ENCODE measurements at regions not wholly inside any gene's neighbourhood (a gene's known extent, or its start where the extent isn't known, plus 50 kb on each side); places are given as distances from the start of the nearest gene placed in this dataset.
"Not testable (repeated sequence)": the region's sequence is repeated elsewhere in the genome, so short reads cannot be mapped to it uniquely, and the experiment has no call there.

GRCh38 chr16:58855291-58855863 lies 121.3 kb upstream of the GOT2 start:
- in situ Hi-C loops (cut with HindIII; ENCODE audit: low sequenced_read_pairs), result no loop called here
- no peak overlapping the region for H3K4me3 ChIP-seq (ENCODE audit: low read depth, low read length)
- DNase-seq (ENCODE audit: low read depth), result no peak
- no peak for TF ChIP-seq CTCF (IDR thresholded peaks at IDR 0.05; ENCODE audit: low read depth, low read length, missing control alignments)

- H3K4me3 ChIP-seq (ENCODE audit: low read depth, low read length), result no peak overlapping the region
- no peak for TF ChIP-seq CTCF (IDR thresholded peaks at IDR 0.05; ENCODE audit: low read depth, low read length, missing control alignments)
- in situ Hi-C loops (cut with HindIII; ENCODE audit: low sequenced_read_pairs), result no loop called here
- no peak for DNase-seq (ENCODE audit: low read depth)
Observed at GRCh38 chr16:58853854-58854791, 120.0 kb upstream of the GOT2 start.

GRCh38 chr16:58850678-58851020 lies 116.5 kb upstream of the GOT2 start:
- in situ Hi-C loops (cut with HindIII; ENCODE audit: low sequenced_read_pairs), result no loop called here
- no peak for DNase-seq (ENCODE audit: low read depth)
- H3K4me3 ChIP-seq (ENCODE audit: low read depth, low read length), result no peak overlapping the region
- TF ChIP-seq CTCF (IDR thresholded peaks at IDR 0.05; ENCODE audit: low read depth, low read length, missing control alignments), result no peak

GRCh38 chr16:58850019-58850677 lies 116.0 kb upstream of the GOT2 start:
- no peak overlapping the region for H3K4me3 ChIP-seq (ENCODE audit: low read depth, low read length)
- no peak for TF ChIP-seq CTCF (IDR thresholded peaks at IDR 0.05; ENCODE audit: low read depth, low read length, missing control alignments)
- in situ Hi-C loops (cut with HindIII; ENCODE audit: low sequenced_read_pairs), result no loop called here
- no peak for DNase-seq (ENCODE audit: low read depth)

GRCh38 chr16:58848662-58849002 lies 114.5 kb upstream of the GOT2 start:
- no peak for TF ChIP-seq CTCF (IDR thresholded peaks at IDR 0.05; ENCODE audit: low read depth, low read length, missing control alignments)
- H3K4me3 ChIP-seq (ENCODE audit: low read depth, low read length), result no peak overlapping the region
- DNase-seq (ENCODE audit: low read depth), result no peak
- in situ Hi-C loops (cut with HindIII; ENCODE audit: low sequenced_read_pairs), result no loop called here

- no peak overlapping the region for H3K4me3 ChIP-seq (ENCODE audit: low read depth, low read length)
- no peak for TF ChIP-seq CTCF (IDR thresholded peaks at IDR 0.05; ENCODE audit: low read depth, low read length, missing control alignments)
- no peak for DNase-seq (ENCODE audit: low read depth)
- in situ Hi-C loops (cut with HindIII; ENCODE audit: low sequenced_read_pairs), result no loop called here
Observed at GRCh38 chr16:58847902-58848661, 114.0 kb upstream of the GOT2 start.

GRCh38 chr16:58846226-58846625 lies 112.1 kb upstream of the GOT2 start:
- in situ Hi-C loops (cut with HindIII; ENCODE audit: low sequenced_read_pairs); H3K4me3 ChIP-seq (ENCODE audit: low read depth, low read length); DNase-seq (ENCODE audit: low read depth): not testable (repeated sequence)
